Stomach (tissue), 4 donors: ENCODE measurements at regions not wholly inside any gene's neighbourhood (a gene's known extent, or its start where the extent isn't known, plus 50 kb on each side); places are given as distances from the start of the nearest gene placed in this dataset.

Experiments
- EP300 ChIP-seq: sonication (generic); formaldehyde crosslinking; IDR thresholded peaks from one replicate; pipeline ENCODE4 v1.6.1; 2017; ENCODE audit warnings: antibody characterized with exemption
- POLR2A ChIP-seq, 4 donors: fragments of 450-650 bp; IDR thresholded peaks; one replicate each; pipeline ENCODE4 v1.6.1; 2016; ENCODE audit warnings: antibody characterized with exemption in 4 of 4, control low read depth in 2 of 4, mild to moderate bottlenecking in 1 of 4, moderate library complexity in 1 of 4
- POLR2AphosphoS5 ChIP-seq, 3 donors: sonication (generic); formaldehyde crosslinking; IDR thresholded peaks; one replicate each; pipeline ENCODE4 v1.6.1; 2016; ENCODE audit warnings: antibody characterized with exemption in 3 of 3
- TF ChIP-seq, protein P1 (sequence below), 7 experiments: fragments of 450-650 bp in 4 of 7; fragments of 200-600 bp in 3 of 7; sonication (generic) in 3 of 7; IDR thresholded peaks; one replicate each; pipeline ENCODE4 v1.5.1; 2016 to 2019; ENCODE audit warnings: antibody characterized with exemption in 7 of 7, control low read depth in 2 of 7, mild to moderate bottlenecking in 1 of 7

DNA sequence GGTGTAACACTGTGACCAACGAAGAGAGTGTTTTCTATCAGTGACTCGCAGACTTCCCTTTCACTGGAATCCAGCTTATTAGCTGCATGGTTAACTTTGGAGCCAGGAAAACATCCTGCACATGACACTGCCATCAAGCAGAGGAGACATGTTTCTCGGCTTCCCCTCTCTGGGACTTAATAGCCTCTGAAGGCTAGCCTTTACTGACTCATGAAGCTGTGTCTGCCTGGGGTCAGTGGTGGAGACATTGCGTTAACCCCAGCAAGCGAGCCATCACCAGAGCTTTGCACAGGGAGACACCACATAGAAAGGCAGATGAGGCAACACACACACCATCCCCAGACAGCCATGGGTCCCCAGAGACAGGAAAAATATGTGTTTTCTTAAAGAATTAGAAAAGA lies 126.9 kb upstream of the PRICKLE1 start:
- TF ChIP-seq, protein P1, sequence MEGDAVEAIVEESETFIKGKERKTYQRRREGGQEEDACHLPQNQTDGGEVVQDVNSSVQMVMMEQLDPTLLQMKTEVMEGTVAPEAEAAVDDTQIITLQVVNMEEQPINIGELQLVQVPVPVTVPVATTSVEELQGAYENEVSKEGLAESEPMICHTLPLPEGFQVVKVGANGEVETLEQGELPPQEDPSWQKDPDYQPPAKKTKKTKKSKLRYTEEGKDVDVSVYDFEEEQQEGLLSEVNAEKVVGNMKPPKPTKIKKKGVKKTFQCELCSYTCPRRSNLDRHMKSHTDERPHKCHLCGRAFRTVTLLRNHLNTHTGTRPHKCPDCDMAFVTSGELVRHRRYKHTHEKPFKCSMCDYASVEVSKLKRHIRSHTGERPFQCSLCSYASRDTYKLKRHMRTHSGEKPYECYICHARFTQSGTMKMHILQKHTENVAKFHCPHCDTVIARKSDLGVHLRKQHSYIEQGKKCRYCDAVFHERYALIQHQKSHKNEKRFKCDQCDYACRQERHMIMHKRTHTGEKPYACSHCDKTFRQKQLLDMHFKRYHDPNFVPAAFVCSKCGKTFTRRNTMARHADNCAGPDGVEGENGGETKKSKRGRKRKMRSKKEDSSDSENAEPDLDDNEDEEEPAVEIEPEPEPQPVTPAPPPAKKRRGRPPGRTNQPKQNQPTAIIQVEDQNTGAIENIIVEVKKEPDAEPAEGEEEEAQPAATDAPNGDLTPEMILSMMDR (IDR thresholded peaks at IDR 0.05) = no peak
- TF ChIP-seq EP300 (no peak), POLR2A (IDR thresholded peaks at IDR 0.05) (no peak), POLR2AphosphoS5 (IDR thresholded peaks at IDR 0.05) (no peak)
